NCI-H2196 treated with DMSO at 0.1 percent for 48 hours (cell line): ENCODE measurements at regions not wholly inside any gene's neighbourhood (a gene's known extent, or its start where the extent isn't known, plus 50 kb on each side); places are given as distances from the start of the nearest gene placed in this dataset.

ENCODE experiments used
- DNase-seq: peaks from one replicate; lab custom pipeline; 2025; ENCODE audit not compliant: unreplicated experiment; lab: John Stamatoyannopoulos, UW

GRCh38 chr10:88164471-88164870 is 301.0 kb downstream of the PTEN start:
- no peak for DNase-seq

- DNase-seq, result no peak
Measured at GRCh38 chr10:88165849-88166271, 302.4 kb downstream of the PTEN start.

GRCh38 chr10:88168171-88169036 is 305.0 kb downstream of the PTEN start:
- no peak for DNase-seq

- no peak for DNase-seq
Measured at GRCh38 chr10:88169037-88169319, 305.6 kb downstream of the PTEN start.

GRCh38 chr10:88170628-88171027 is 307.2 kb downstream of the PTEN start:
- no peak for DNase-seq

GRCh38 chr10:88172159-88172558 is 308.7 kb downstream of the PTEN start:
- DNase-seq, result no peak

- no peak for DNase-seq
Measured at GRCh38 chr10:88174391-88174790, 311.0 kb downstream of the PTEN start.

GRCh38 chr10:88178758-88179157 is 315.3 kb downstream of the PTEN start:
- no peak for DNase-seq

- DNase-seq, result no peak
Measured at GRCh38 chr10:88179831-88180230, 316.4 kb downstream of the PTEN start.

GRCh38 chr10:88181902-88182600 is 318.6 kb downstream of the PTEN start:
- DNase-seq, result no peak

- no peak for DNase-seq
Measured at GRCh38 chr10:88182601-88182930, 319.1 kb downstream of the PTEN start.

GRCh38 chr10:88184543-88185297 is 321.3 kb downstream of the PTEN start:
- DNase-seq, result no peak

GRCh38 chr10:88185830-88186229 is 322.4 kb downstream of the PTEN start:
- DNase-seq, result no peak

GRCh38 chr10:88186335-88186734 is 322.9 kb downstream of the PTEN start:
- DNase-seq, result no peak

GRCh38 chr10:88187472-88187871 is 324.0 kb downstream of the PTEN start:
- DNase-seq, result no peak

GRCh38 chr10:88190123-88190522 is 326.7 kb downstream of the PTEN start:
- no peak for DNase-seq

GRCh38 chr10:88190540-88191235 is 327.3 kb downstream of the PTEN start:
- no peak for DNase-seq

- no peak for DNase-seq
Measured at GRCh38 chr10:88193018-88193417, 329.6 kb downstream of the PTEN start.

- DNase-seq, result no peak
Measured at GRCh38 chr10:88194041-88194887, 330.8 kb downstream of the PTEN start.

- DNase-seq, result no peak
Measured at GRCh38 chr10:88194961-88195367, 331.5 kb downstream of the PTEN start.
